ENCODE measurements at regions not wholly inside any gene's neighbourhood (a gene's known extent, or its start where the extent isn't known, plus 50 kb on each side); places are given as distances from the start of the nearest gene placed in this dataset.

GRCh38 chr18:59062643-59063006 lies 77.1 kb upstream of the SEC11C start:
- H3K79me2 ChIP-seq (ENCODE audit: insufficient read depth, low read depth, low read length), result no peaks in the 10 kb centered on the region
- H3K4me2 ChIP-seq (ENCODE audit: low read length), result no peak overlapping the region
- no peaks in the 10 kb centered on the region for H3K9me2 ChIP-seq (ENCODE audit: insufficient read depth, low read length)
- H2AFZ ChIP-seq (ENCODE audit: low read length), result no peak overlapping the region
- CTCF ChIA-PET (ENCODE audit: unreplicated experiment), result no interaction called here
- H3K4me1 ChIP-seq (ENCODE audit: insufficient read depth, low read length, poor library complexity, severe bottlenecking), result no peaks in the 10 kb centered on the region
- no peak for TF ChIP-seq CTCF (conservative IDR thresholded peaks at IDR 0.05; ENCODE audit: low read length)
- TF ChIP-seq EZH2phosphoT487 (IDR thresholded peaks at IDR 0.05; ENCODE audit: borderline replicate concordance, low read depth, low read length), result no peak
- no peaks in the 10 kb centered on the region for H3K36me3 ChIP-seq (ENCODE audit: insufficient read depth, low read length)
- BruUV-seq (replicated peaks), result no TSS peak
- intact Hi-C loops (cut with micrococcal nuclease; ENCODE audit: unreplicated experiment), result no loop called here
- H4K20me1 ChIP-seq (ENCODE audit: insufficient read depth, low read length), result no peaks in the 10 kb centered on the region
- H3K9me3 ChIP-seq (ENCODE audit: low read length), result no peaks in the 10 kb centered on the region
- POLR2A ChIA-PET, result no interaction called here
- DNase-seq (ENCODE audit: low spot score), result no peak
- no peak overlapping the region for H3K4me3 ChIP-seq (ENCODE audit: low read depth, low read length, poor library complexity, severe bottlenecking)
- H3K27ac ChIP-seq (ENCODE audit: low read depth, low read length, poor library complexity, severe bottlenecking), result no peak overlapping the region

GRCh38 chr18:59063300-59063906 lies 76.3 kb upstream of the SEC11C start:
- CTCF ChIA-PET (ENCODE audit: unreplicated experiment), result no interaction called here
- Histone ChIP-seq H3K4me2 (ENCODE audit: low read length) (no peak overlapping the region), H3K4me1 (ENCODE audit: insufficient read depth, low read length, poor library complexity, severe bottlenecking) (no peaks in the 10 kb centered on the region)

More at GRCh38 chr18:59063300-59063906, 76.3 kb upstream of the SEC11C start:
- no peaks in the 10 kb centered on the region for H3K9me2 ChIP-seq (ENCODE audit: insufficient read depth, low read length)
- no peaks in the 10 kb centered on the region for H4K20me1 ChIP-seq (ENCODE audit: insufficient read depth, low read length)
- H3K27ac ChIP-seq (ENCODE audit: low read depth, low read length, poor library complexity, severe bottlenecking), result no peak overlapping the region
- no TSS peak for BruUV-seq (replicated peaks)
- intact Hi-C loops (cut with micrococcal nuclease; ENCODE audit: unreplicated experiment), result no loop called here
- POLR2A ChIA-PET, result no interaction called here
- H2AFZ ChIP-seq (ENCODE audit: low read length), result no peak overlapping the region
- TF ChIP-seq EZH2phosphoT487 (IDR thresholded peaks at IDR 0.05; ENCODE audit: borderline replicate concordance, low read depth, low read length) (no peak), CTCF (conservative IDR thresholded peaks at IDR 0.05; ENCODE audit: low read length) (no peak)
- no peak for DNase-seq (ENCODE audit: low spot score)
- H3K36me3 ChIP-seq (ENCODE audit: insufficient read depth, low read length), result no peaks in the 10 kb centered on the region
- no peak overlapping the region for H3K4me3 ChIP-seq (ENCODE audit: low read depth, low read length, poor library complexity, severe bottlenecking)
- H3K9me3 ChIP-seq (ENCODE audit: low read length), result no peaks in the 10 kb centered on the region
- H3K79me2 ChIP-seq (ENCODE audit: insufficient read depth, low read depth, low read length), result no peaks in the 10 kb centered on the region
